ENCODE measurements at regions not wholly inside any gene's neighbourhood (a gene's known extent, or its start where the extent isn't known, plus 50 kb on each side); places are given as distances from the start of the nearest gene placed in this dataset.

- no peak overlapping the region for H3K9ac ChIP-seq (ENCODE audit: low read length)
- H4K20me1 ChIP-seq (ENCODE audit: insufficient read depth, low read length), result no peaks in the 10 kb centered on the region
Observed at GRCh38 chr9:108094676-108094993, 605.1 kb upstream of the KLF4 start.

GRCh38 chr9:108093773-108094675, 604.5 kb upstream of the KLF4 start:
- Histone ChIP-seq H3K79me2 (ENCODE audit: insufficient read depth, low read length) (no peaks in the 10 kb centered on the region), H3K9me2 (ENCODE audit: low read depth, low read length) (no peaks in the 10 kb centered on the region), H4K20me1 (ENCODE audit: insufficient read depth, low read length) (no peaks in the 10 kb centered on the region), H3K36me3 (ENCODE audit: insufficient read depth, low read length) (no peaks in the 10 kb centered on the region), H3K9ac (ENCODE audit: low read length) (no peak overlapping the region), H3K9me3 (ENCODE audit: low read length) (no peaks in the 10 kb centered on the region), H2AFZ (ENCODE audit: low read length) (no peak overlapping the region), H3K4me2 (ENCODE audit: low read length) (no peak overlapping the region), H3K27ac (ENCODE audit: low read depth, low read length, poor library complexity, severe bottlenecking) (no peak overlapping the region), H3K27me3 (ENCODE audit: insufficient read depth, low read length) (no peaks in the 10 kb centered on the region), H3K4me3 (ENCODE audit: low read depth, low read length, poor library complexity, severe bottlenecking) (no peak overlapping the region), H3F3A (ENCODE audit: insufficient read depth, low read length) (no peaks in the 10 kb centered on the region), H3K4me1 (ENCODE audit: insufficient read depth, low read length, severe bottlenecking) (no peaks in the 10 kb centered on the region)
- TF ChIP-seq EZH2 (IDR thresholded peaks at IDR 0.05; ENCODE audit: borderline replicate concordance, low read length) (no peak), CTCF (IDR thresholded peaks at IDR 0.05; ENCODE audit: low read length) (no peak)

More at GRCh38 chr9:108094676-108094993, 605.1 kb upstream of the KLF4 start:
- Histone ChIP-seq H2AFZ (ENCODE audit: low read length) (no peak overlapping the region), H3K79me2 (ENCODE audit: insufficient read depth, low read length) (no peaks in the 10 kb centered on the region), H3K9me2 (ENCODE audit: low read depth, low read length) (no peaks in the 10 kb centered on the region), H3K36me3 (ENCODE audit: insufficient read depth, low read length) (no peaks in the 10 kb centered on the region), H3K27me3 (ENCODE audit: insufficient read depth, low read length) (no peaks in the 10 kb centered on the region), H3K9me3 (ENCODE audit: low read length) (no peaks in the 10 kb centered on the region), H3F3A (ENCODE audit: insufficient read depth, low read length) (no peaks in the 10 kb centered on the region), H3K4me1 (ENCODE audit: insufficient read depth, low read length, severe bottlenecking) (no peaks in the 10 kb centered on the region), H3K27ac (ENCODE audit: low read depth, low read length, poor library complexity, severe bottlenecking) (no peak overlapping the region), H3K4me3 (ENCODE audit: low read depth, low read length, poor library complexity, severe bottlenecking) (no peak overlapping the region), H3K4me2 (ENCODE audit: low read length) (no peak overlapping the region)
- TF ChIP-seq CTCF (IDR thresholded peaks at IDR 0.05; ENCODE audit: low read length) (no peak), EZH2 (IDR thresholded peaks at IDR 0.05; ENCODE audit: borderline replicate concordance, low read length) (no peak)

- Histone ChIP-seq H3K4me3 (ENCODE audit: low read depth, low read length, poor library complexity, severe bottlenecking) (no peak overlapping the region), H3F3A (ENCODE audit: insufficient read depth, low read length) (no peaks in the 10 kb centered on the region), H3K9me3 (ENCODE audit: low read length) (no peaks in the 10 kb centered on the region), H3K4me2 (ENCODE audit: low read length) (no peak overlapping the region), H3K4me1 (ENCODE audit: insufficient read depth, low read length, severe bottlenecking) (no peaks in the 10 kb centered on the region), H3K27ac (ENCODE audit: low read depth, low read length, poor library complexity, severe bottlenecking) (no peak overlapping the region), H3K9ac (ENCODE audit: low read length) (no peak overlapping the region), H3K36me3 (ENCODE audit: insufficient read depth, low read length) (no peaks in the 10 kb centered on the region), H2AFZ (ENCODE audit: low read length) (no peak overlapping the region), H3K79me2 (ENCODE audit: insufficient read depth, low read length) (no peaks in the 10 kb centered on the region), H3K27me3 (ENCODE audit: insufficient read depth, low read length) (no peaks in the 10 kb centered on the region), H4K20me1 (ENCODE audit: insufficient read depth, low read length) (no peaks in the 10 kb centered on the region), H3K9me2 (ENCODE audit: low read depth, low read length) (no peaks in the 10 kb centered on the region)
- TF ChIP-seq EZH2 (IDR thresholded peaks at IDR 0.05; ENCODE audit: borderline replicate concordance, low read length) (no peak), CTCF (IDR thresholded peaks at IDR 0.05; ENCODE audit: low read length) (no peak)
Observed at GRCh38 chr9:108088916-108089315, 599.3 kb upstream of the KLF4 start.

All from OCI-LY1 (cell line).